GM18520 (cell line): ENCODE measurements at regions not wholly inside any gene's neighbourhood (a gene's known extent, or its start where the extent isn't known, plus 50 kb on each side); places are given as distances from the start of the nearest gene placed in this dataset.

Experiments used
- ATAC-seq: cut with Tn5 transposase; IDR thresholded peaks from one replicate; pipeline ENCODE4 v1.9.1; 2021; ENCODE audit not compliant: unreplicated experiment

- ATAC-seq, result no peak
Observed at GRCh38 chr4:104940927-104941326, 205.7 kb upstream of the TET2 start.

GRCh38 chr4:104941661-104942062 is 205.0 kb upstream of the TET2 start:
- ATAC-seq, result peak; percentile 94

- peak; percentile 36 for ATAC-seq
Observed at GRCh38 chr4:104942990-104943743, 203.5 kb upstream of the TET2 start.

- no peak for ATAC-seq
Observed at GRCh38 chr4:104944596-104944995, 202.1 kb upstream of the TET2 start.

- ATAC-seq, result peak; percentile 61
Observed at GRCh38 chr4:104964410-104965175, 182.1 kb upstream of the TET2 start.

GRCh38 chr4:104966349-104967033 is 180.2 kb upstream of the TET2 start:
- ATAC-seq, result peak; percentile 93

- ATAC-seq, result no peak
Observed at GRCh38 chr4:104967034-104967401, 179.7 kb upstream of the TET2 start.

GRCh38 chr4:104969394-104970082 is 177.1 kb upstream of the TET2 start:
- no peak for ATAC-seq

GRCh38 chr4:104971462-104971861 is 175.2 kb upstream of the TET2 start:
- no peak for ATAC-seq

- no peak for ATAC-seq
Observed at GRCh38 chr4:104973708-104974107, 173.0 kb upstream of the TET2 start.

- no peak for ATAC-seq
Observed at GRCh38 chr4:104975617-104976016, 171.1 kb upstream of the TET2 start.

- peak; percentile 30 for ATAC-seq
Observed at GRCh38 chr4:104976262-104976661, 170.4 kb upstream of the TET2 start.

GRCh38 chr4:104979083-104979760 is 167.5 kb upstream of the TET2 start:
- ATAC-seq, result no peak

GRCh38 chr4:104983615-104984179 is 163.0 kb upstream of the TET2 start:
- no peak for ATAC-seq

- no peak for ATAC-seq
Observed at GRCh38 chr4:104986306-104986705, 160.4 kb upstream of the TET2 start.

- ATAC-seq, result no peak
Observed at GRCh38 chr4:104989371-104989770, 157.3 kb upstream of the TET2 start.

- ATAC-seq, result no peak
Observed at GRCh38 chr4:105002278-105002677, 144.4 kb upstream of the TET2 start.

GRCh38 chr4:105014234-105014633 is 132.4 kb upstream of the TET2 start:
- no peak for ATAC-seq

- no peak for ATAC-seq
Observed at GRCh38 chr4:105014635-105015034, 132.0 kb upstream of the TET2 start.

- ATAC-seq, result no peak
Observed at GRCh38 chr4:105015750-105016149, 130.9 kb upstream of the TET2 start.
